MG63 (cell line): ENCODE measurements at regions not wholly inside any gene's neighbourhood (a gene's known extent, or its start where the extent isn't known, plus 50 kb on each side); places are given as distances from the start of the nearest gene placed in this dataset.
A peak's percentile ranks its signal among the peaks of the same experiment; 100 is the strongest.
"Not testable (repeated sequence)": the region's sequence is repeated elsewhere in the genome, so short reads cannot be mapped to it uniquely, and the experiment has no call there.

Source experiments
- DNase-seq: peaks from one replicate; pipeline ENCODE4 v3.0.0-alpha.2; 2020
- H3K27me3 ChIP-seq: fragments of 250-450 bp; sonication (Bioruptor Pico); 2 replicates; pipeline ENCODE4 v1.5.1; 2020; ENCODE audit warnings: mild to moderate bottlenecking, moderate library complexity
- H3K36me3 ChIP-seq: fragments of 250-450 bp; sonication (Bioruptor Pico); 2 replicates; pipeline ENCODE4 v1.5.1; 2020; ENCODE audit warnings: mild to moderate bottlenecking, moderate library complexity
- H3K4me3 ChIP-seq: fragments of 250-450 bp; sonication (Bioruptor Pico); 2 replicates; pipeline ENCODE4 v1.5.1; 2020; ENCODE audit warnings: mild to moderate bottlenecking, moderate library complexity
- H3K9me3 ChIP-seq: fragments of 250-450 bp; sonication (Bioruptor Pico); 2 replicates; pipeline ENCODE4 v1.5.1; 2020; ENCODE audit warnings: mild to moderate bottlenecking, moderate library complexity

GRCh38 chr1:184166485-184166884, 115.0 kb downstream of the TSEN15 start:
- no peak for DNase-seq
- no peak overlapping the region for H3K4me3 ChIP-seq
- no peaks in the 10 kb centered on the region for H3K27me3 ChIP-seq
- no peaks in the 10 kb centered on the region for H3K36me3 ChIP-seq
- no peaks in the 10 kb centered on the region; the same call in 1 of the 2 replicates for H3K9me3 ChIP-seq

GRCh38 chr1:184167352-184167751, 115.8 kb downstream of the TSEN15 start:
- H3K9me3 ChIP-seq: no peaks in the 10 kb centered on the region; the same call in 1 of the 2 replicates
- H3K4me3 ChIP-seq: no peak overlapping the region
- no peaks in the 10 kb centered on the region for H3K27me3 ChIP-seq
- no peak for DNase-seq
- no peaks in the 10 kb centered on the region for H3K36me3 ChIP-seq

- Histone ChIP-seq H3K36me3 (no peaks in the 10 kb centered on the region), H3K4me3 (no peak overlapping the region), H3K9me3 (no peaks in the 10 kb centered on the region; the same call in 1 of the 2 replicates), H3K27me3 (no peaks in the 10 kb centered on the region)
- DNase-seq: no peak
Measured at GRCh38 chr1:184170719-184171118, 119.2 kb downstream of the TSEN15 start.

- Histone ChIP-seq H3K36me3 (no peaks in the 10 kb centered on the region), H3K4me3 (no peak overlapping the region), H3K27me3 (no peaks in the 10 kb centered on the region), H3K9me3 (no peaks in the 10 kb centered on the region)
- no peak for DNase-seq
Measured at GRCh38 chr1:184176058-184176457, 124.5 kb downstream of the TSEN15 start.

GRCh38 chr1:184181044-184181443, 129.5 kb downstream of the TSEN15 start:
- DNase-seq: no peak
- Histone ChIP-seq H3K9me3 (no peaks in the 10 kb centered on the region), H3K27me3 (no peaks in the 10 kb centered on the region), H3K36me3 (no peaks in the 10 kb centered on the region), H3K4me3 (no peak overlapping the region)

GRCh38 chr1:184183919-184184318, 132.4 kb downstream of the TSEN15 start:
- no peak for DNase-seq
- no peaks in the 10 kb centered on the region for H3K36me3 ChIP-seq
- no peaks in the 10 kb centered on the region for H3K27me3 ChIP-seq
- H3K4me3 ChIP-seq: no peak overlapping the region
- H3K9me3 ChIP-seq: no peaks in the 10 kb centered on the region

- H3K9me3 ChIP-seq, DNase-seq, H3K4me3 ChIP-seq, H3K36me3 ChIP-seq, H3K27me3 ChIP-seq: not testable (repeated sequence)
Measured at GRCh38 chr1:184184614-184185013, 133.1 kb downstream of the TSEN15 start.

- DNase-seq: no peak
- no peak overlapping the region for H3K4me3 ChIP-seq
- H3K27me3 ChIP-seq: no peaks in the 10 kb centered on the region
- H3K36me3 ChIP-seq: no peaks in the 10 kb centered on the region
- no peaks in the 10 kb centered on the region for H3K9me3 ChIP-seq
Measured at GRCh38 chr1:184185347-184185746, 133.8 kb downstream of the TSEN15 start.

GRCh38 chr1:184186167-184186566, 134.6 kb downstream of the TSEN15 start:
- no peaks in the 10 kb centered on the region for H3K27me3 ChIP-seq
- no peak overlapping the region for H3K4me3 ChIP-seq
- no peaks in the 10 kb centered on the region for H3K9me3 ChIP-seq
- H3K36me3 ChIP-seq: no peaks in the 10 kb centered on the region
- DNase-seq: no peak

GRCh38 chr1:184187097-184187496, 135.6 kb downstream of the TSEN15 start:
- H3K36me3 ChIP-seq: no peaks in the 10 kb centered on the region
- no peak overlapping the region for H3K4me3 ChIP-seq
- no peak for DNase-seq
- no peaks in the 10 kb centered on the region for H3K9me3 ChIP-seq
- H3K27me3 ChIP-seq: no peaks in the 10 kb centered on the region

GRCh38 chr1:184188037-184188436, 136.5 kb downstream of the TSEN15 start:
- DNase-seq: no peak
- no peak overlapping the region for H3K4me3 ChIP-seq
- no peaks in the 10 kb centered on the region for H3K9me3 ChIP-seq
- no peaks in the 10 kb centered on the region for H3K27me3 ChIP-seq
- H3K36me3 ChIP-seq: no peaks in the 10 kb centered on the region

GRCh38 chr1:184189361-184189760, 137.8 kb downstream of the TSEN15 start:
- Histone ChIP-seq H3K4me3 (no peak overlapping the region), H3K36me3 (no peaks in the 10 kb centered on the region), H3K27me3 (no peaks in the 10 kb centered on the region), H3K9me3 (no peaks in the 10 kb centered on the region)
- no peak for DNase-seq

- H3K4me3 ChIP-seq: no peak overlapping the region
- H3K9me3 ChIP-seq: no peaks in the 10 kb centered on the region
- DNase-seq: no peak
- no peaks in the 10 kb centered on the region for H3K27me3 ChIP-seq
- H3K36me3 ChIP-seq: no peaks in the 10 kb centered on the region
Measured at GRCh38 chr1:184190616-184191015, 139.1 kb downstream of the TSEN15 start.

- Histone ChIP-seq H3K27me3 (no peaks in the 10 kb centered on the region), H3K9me3 (no peaks in the 10 kb centered on the region), H3K4me3 (no peak overlapping the region), H3K36me3 (no peaks in the 10 kb centered on the region)
- DNase-seq: peak; percentile 79
Measured at GRCh38 chr1:184191181-184191621, 139.7 kb downstream of the TSEN15 start.

- 0 out of 2 replicates have a peak, but pooled peaks cover 2% of the 10 kb centered on the region for H3K27me3 ChIP-seq
- no peaks in the 10 kb centered on the region for H3K36me3 ChIP-seq
- DNase-seq: no peak
- no peak overlapping the region for H3K4me3 ChIP-seq
- no peaks in the 10 kb centered on the region for H3K9me3 ChIP-seq
Measured at GRCh38 chr1:184192796-184193195, 141.3 kb downstream of the TSEN15 start.

GRCh38 chr1:184193451-184193850, 141.9 kb downstream of the TSEN15 start:
- H3K27me3 ChIP-seq: 0 out of 2 replicates have a peak, but pooled peaks cover 2% of the 10 kb centered on the region
- no peak for DNase-seq
- H3K4me3 ChIP-seq: no peak overlapping the region
- no peaks in the 10 kb centered on the region for H3K9me3 ChIP-seq
- H3K36me3 ChIP-seq: no peaks in the 10 kb centered on the region

GRCh38 chr1:184194236-184194635, 142.7 kb downstream of the TSEN15 start:
- no peak for DNase-seq
- no peaks in the 10 kb centered on the region for H3K9me3 ChIP-seq
- H3K27me3 ChIP-seq: 0 out of 2 replicates have a peak, but pooled peaks cover 2% of the 10 kb centered on the region
- no peak overlapping the region for H3K4me3 ChIP-seq
- no peaks in the 10 kb centered on the region for H3K36me3 ChIP-seq

GRCh38 chr1:184195722-184196121, 144.2 kb downstream of the TSEN15 start:
- H3K36me3 ChIP-seq, H3K9me3 ChIP-seq, H3K4me3 ChIP-seq, DNase-seq, H3K27me3 ChIP-seq: not testable (repeated sequence)

GRCh38 chr1:184197831-184198230, 146.3 kb downstream of the TSEN15 start:
- H3K27me3 ChIP-seq: 0 out of 2 replicates have a peak, but pooled peaks cover 2% of the 10 kb centered on the region
- no peak for DNase-seq
- no peaks in the 10 kb centered on the region for H3K9me3 ChIP-seq
- no peak overlapping the region for H3K4me3 ChIP-seq
- no peaks in the 10 kb centered on the region for H3K36me3 ChIP-seq
